GM12892 (cell line): ENCODE measurements at regions not wholly inside any gene's neighbourhood (a gene's known extent, or its start where the extent isn't known, plus 50 kb on each side); places are given as distances from the start of the nearest gene placed in this dataset.

ENCODE experiments used
- POLR2A ChIP-seq: IDR thresholded peaks from 2 replicates; pipeline ENCODE4 v1.6.1; 2011; ENCODE audit warnings: low read depth, low read length, control low read depth
- POLR2AphosphoS5 ChIP-seq: IDR thresholded peaks from 2 replicates; pipeline ENCODE4 v1.6.1; 2011; ENCODE audit warnings: low read depth, low read length, control low read depth

- no peak for TF ChIP-seq POLR2A
- no peak for TF ChIP-seq POLR2AphosphoS5
Measured at GRCh38 chr4:157818946-157819692, 353.7 kb downstream of the GASK1B start.
